Peyer's patch (tissue), 4 donors: ENCODE measurements at regions not wholly inside any gene's neighbourhood (a gene's known extent, or its start where the extent isn't known, plus 50 kb on each side); places are given as distances from the start of the nearest gene placed in this dataset.

ENCODE experiments used
- CTCF ChIP-seq, 6 experiments: fragments of 450-650 bp in 4 of 6; fragments of 200-600 bp in 2 of 6; sonication (generic) in 1 of 6; IDR thresholded peaks; one replicate each; pipeline ENCODE4 v1.5.1; 2017 to 2019; ENCODE audit warnings: antibody characterized with exemption in 6 of 6, mild to moderate bottlenecking in 3 of 6, moderate library complexity in 1 of 6
- POLR2A ChIP-seq, 2 donors: fragments of 450-650 bp; IDR thresholded peaks; one replicate each; pipeline ENCODE4 v1.5.1; 2017; ENCODE audit warnings: antibody characterized with exemption in 2 of 2, mild to moderate bottlenecking in 2 of 2, moderate library complexity in 2 of 2

GRCh38 chr10:3714531-3714930 lies 70.5 kb downstream of the KLF6 start:
- TF ChIP-seq CTCF (IDR thresholded peaks at IDR 0.05), result no peak
- no peak for TF ChIP-seq POLR2A (IDR thresholded peaks at IDR 0.05)
